ENCODE measurements at regions not wholly inside any gene's neighbourhood (a gene's known extent, or its start where the extent isn't known, plus 50 kb on each side); places are given as distances from the start of the nearest gene placed in this dataset.
A peak's percentile ranks its signal among the peaks of the same experiment; 100 is the strongest.

GRCh38 chr12:92470608-92471021, 232.2 kb upstream of the PLEKHG7 start:
- H3K79me2 ChIP-seq: no peaks in the 10 kb centered on the region
- H3K4me1 ChIP-seq: peaks cover 41% of the 10 kb centered on the region
- H3K9me3 ChIP-seq (ENCODE audit: control insufficient read depth, low read length): no peaks in the 10 kb centered on the region
- no peak overlapping the region for H3K9ac ChIP-seq
- no peak overlapping the region for H3K4me3 ChIP-seq (ENCODE audit: low read depth, low read length)
- no peaks in the 10 kb centered on the region for H3K36me3 ChIP-seq (ENCODE audit: control insufficient read depth, insufficient read depth, low read length)
- no peak overlapping the region for H3K27ac ChIP-seq
- peak overlapping the region; percentile 72 for H2AFZ ChIP-seq
- TF ChIP-seq CTCF (IDR thresholded peaks at IDR 0.05): no peak
- H3K27me3 ChIP-seq (ENCODE audit: control insufficient read depth, insufficient read depth, low read length): no peaks in the 10 kb centered on the region
- no peak overlapping the region for H3K4me2 ChIP-seq (ENCODE audit: low read length)

- H3K27ac ChIP-seq: peak overlapping the region; percentile 6
- H3K4me1 ChIP-seq: peaks cover 45% of the 10 kb centered on the region
- no peaks in the 10 kb centered on the region for H3K27me3 ChIP-seq (ENCODE audit: control insufficient read depth, insufficient read depth, low read length)
- H3K9me3 ChIP-seq (ENCODE audit: control insufficient read depth, low read length): no peaks in the 10 kb centered on the region
- no peak overlapping the region for H3K4me3 ChIP-seq (ENCODE audit: low read depth, low read length)
- no peak overlapping the region for H3K4me2 ChIP-seq (ENCODE audit: low read length)
- TF ChIP-seq CTCF (IDR thresholded peaks at IDR 0.05): no peak
- no peaks in the 10 kb centered on the region for H3K36me3 ChIP-seq (ENCODE audit: control insufficient read depth, insufficient read depth, low read length)
- no peaks in the 10 kb centered on the region for H3K79me2 ChIP-seq
- H3K9ac ChIP-seq: no peak overlapping the region
- peak overlapping the region; percentile 72 for H2AFZ ChIP-seq
Measured at GRCh38 chr12:92469837-92470236, 233.0 kb upstream of the PLEKHG7 start.

- H3K27ac ChIP-seq: peak overlapping the region; percentile 92
- no peaks in the 10 kb centered on the region for H3K27me3 ChIP-seq (ENCODE audit: control insufficient read depth, insufficient read depth, low read length)
- no peak overlapping the region for H3K4me2 ChIP-seq (ENCODE audit: low read length)
- H3K36me3 ChIP-seq (ENCODE audit: control insufficient read depth, insufficient read depth, low read length): no peaks in the 10 kb centered on the region
- no peaks in the 10 kb centered on the region for H3K79me2 ChIP-seq
- TF ChIP-seq CTCF (IDR thresholded peaks at IDR 0.05): no peak
- no peak overlapping the region for H3K9ac ChIP-seq
- H3K4me3 ChIP-seq (ENCODE audit: low read depth, low read length): no peak overlapping the region
- H3K4me1 ChIP-seq: peaks cover 58% of the 10 kb centered on the region
- H2AFZ ChIP-seq: peak overlapping the region; percentile 76
- H3K9me3 ChIP-seq (ENCODE audit: control insufficient read depth, low read length): no peaks in the 10 kb centered on the region
Measured at GRCh38 chr12:92468358-92469020, 234.3 kb upstream of the PLEKHG7 start.

- no peak overlapping the region for H3K4me2 ChIP-seq (ENCODE audit: low read length)
- no peaks in the 10 kb centered on the region for H3K36me3 ChIP-seq (ENCODE audit: control insufficient read depth, insufficient read depth, low read length)
- no peaks in the 10 kb centered on the region for H3K27me3 ChIP-seq (ENCODE audit: control insufficient read depth, insufficient read depth, low read length)
- no peak for TF ChIP-seq CTCF (IDR thresholded peaks at IDR 0.05)
- peaks cover 64% of the 10 kb centered on the region for H3K4me1 ChIP-seq
- peak overlapping the region; percentile 92 for H3K27ac ChIP-seq
- H3K79me2 ChIP-seq: no peaks in the 10 kb centered on the region
- no peak overlapping the region for H3K4me3 ChIP-seq (ENCODE audit: low read depth, low read length)
- H3K9me3 ChIP-seq (ENCODE audit: control insufficient read depth, low read length): no peaks in the 10 kb centered on the region
- peak overlapping the region; percentile 76 for H2AFZ ChIP-seq
- no peak overlapping the region for H3K9ac ChIP-seq
Measured at GRCh38 chr12:92467886-92468285, 234.9 kb upstream of the PLEKHG7 start.
